Hematopoietic multipotent progenitor cell treated with erythropoietin and hydrocortisone succinate and interleukin-3 and kit ligand, for 4 days (in vitro differentiated cells): ENCODE measurements at regions not wholly inside any gene's neighbourhood (a gene's known extent, or its start where the extent isn't known, plus 50 kb on each side); places are given as distances from the start of the nearest gene placed in this dataset.

ENCODE experiments used
- DNase-seq: peaks from one replicate; pipeline ENCODE4 v3.0.0-alpha.2; 2015

DNA sequence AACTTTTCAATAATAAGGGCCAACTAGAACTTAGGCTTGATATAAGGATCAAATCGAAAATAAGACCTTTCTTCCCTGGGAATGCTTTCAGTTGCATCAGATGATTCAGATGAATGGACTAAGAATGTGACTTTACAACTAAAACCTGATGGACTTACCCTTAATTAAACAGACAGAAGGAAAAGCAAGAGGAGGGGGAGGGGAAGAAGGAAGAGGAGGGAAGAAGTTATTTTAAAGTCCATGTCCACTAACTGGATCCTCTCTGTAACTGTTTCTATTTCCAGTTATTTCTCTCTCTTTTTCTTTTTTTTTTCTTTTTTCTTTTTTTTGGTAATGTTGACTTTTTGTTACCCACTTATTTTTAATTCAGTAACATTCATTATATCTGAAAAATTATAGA, 486.0 kb downstream of the MAFB start:
- DNase-seq = no peak

DNA sequence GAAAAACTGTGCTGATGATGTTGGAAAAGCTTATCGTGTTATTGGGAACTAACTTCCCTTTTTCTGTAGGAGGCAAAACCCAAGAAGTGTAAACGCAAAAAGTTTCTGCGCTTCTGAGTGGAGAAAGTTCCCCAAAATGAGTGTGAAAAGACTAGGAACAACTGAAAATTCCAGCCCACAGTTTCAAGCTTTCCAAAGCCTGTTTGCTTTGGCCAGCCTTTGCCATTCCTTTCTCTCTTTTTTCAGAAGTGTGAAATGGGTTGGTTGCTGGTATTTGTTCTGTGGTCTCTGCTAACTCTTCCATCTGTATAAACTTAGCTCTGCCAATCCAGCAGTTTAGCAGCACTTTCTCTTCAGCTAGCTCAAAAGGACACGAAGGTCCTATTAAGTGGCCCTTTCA, 491.3 kb downstream of the MAFB start:
- no peak for DNase-seq

- DNase-seq = no peak
These were observed 492.1 kb downstream of the MAFB start for GRCh38 chr20:40196846-40197436.

GRCh38 chr20:40195742-40196141, 493.3 kb downstream of the MAFB start:
- DNase-seq = no peak

DNA sequence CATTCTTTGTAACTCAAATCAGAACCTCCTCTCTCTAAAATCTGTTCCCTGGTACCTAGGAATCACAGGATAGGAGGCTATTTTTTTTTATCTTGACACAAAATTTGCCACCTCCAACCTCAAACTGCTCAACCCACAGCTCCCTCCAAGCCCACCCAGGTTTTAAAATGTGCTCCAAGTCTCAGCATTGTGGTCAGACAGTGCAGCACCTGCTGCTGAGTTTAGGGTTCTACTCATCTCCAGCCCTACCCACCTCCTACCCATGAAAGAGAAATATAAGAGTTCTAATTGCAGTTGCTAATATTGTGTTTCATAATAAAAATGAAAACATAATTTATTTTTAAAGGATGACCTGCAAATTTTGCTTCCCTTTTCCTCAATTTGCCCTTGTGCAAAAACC, 496.5 kb downstream of the MAFB start:
- DNase-seq = no peak

- DNase-seq = no peak
These were observed 497.0 kb downstream of the MAFB start for GRCh38 chr20:40192081-40192480.

- DNase-seq = no peak
These were observed 497.5 kb downstream of the MAFB start for GRCh38 chr20:40191573-40191972.

DNA sequence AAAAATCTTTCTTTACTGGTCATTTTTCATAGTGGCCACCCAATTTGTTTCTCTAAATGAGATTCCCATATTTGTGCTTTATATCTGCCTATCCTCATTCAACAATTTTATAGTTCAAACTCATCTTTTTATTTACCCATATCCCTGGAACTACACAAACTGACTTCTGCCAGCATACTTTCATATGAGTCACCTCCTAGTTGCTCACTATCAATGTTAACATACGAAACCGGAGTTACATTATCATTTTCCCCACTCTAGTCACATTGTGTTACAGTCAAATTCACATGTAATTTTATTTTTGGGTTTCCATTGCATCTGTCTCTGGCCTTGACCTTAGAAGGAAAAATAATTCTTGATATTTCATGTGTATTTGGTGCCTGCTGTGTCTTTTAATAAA, 499.4 kb downstream of the MAFB start:
- no peak for DNase-seq

DNA sequence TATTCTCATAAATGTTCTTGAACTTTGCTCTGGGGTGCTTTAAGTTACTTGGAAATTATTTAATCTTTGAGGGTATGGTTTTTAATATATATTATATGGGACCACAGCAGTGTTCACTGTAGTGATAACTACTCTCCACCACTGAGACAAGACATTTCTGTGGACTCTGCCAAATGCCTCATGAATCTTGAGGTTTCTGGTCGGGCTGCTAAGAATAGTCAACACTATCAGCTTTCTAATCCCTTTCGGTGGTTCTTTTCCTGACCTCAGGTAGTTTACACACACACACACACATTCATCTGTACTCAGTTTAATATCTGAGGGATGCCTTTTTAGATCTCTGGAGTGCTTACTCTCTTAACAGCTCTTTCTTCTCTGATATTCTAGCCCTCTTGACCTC, 500.7 kb downstream of the MAFB start:
- no peak for DNase-seq

DNA sequence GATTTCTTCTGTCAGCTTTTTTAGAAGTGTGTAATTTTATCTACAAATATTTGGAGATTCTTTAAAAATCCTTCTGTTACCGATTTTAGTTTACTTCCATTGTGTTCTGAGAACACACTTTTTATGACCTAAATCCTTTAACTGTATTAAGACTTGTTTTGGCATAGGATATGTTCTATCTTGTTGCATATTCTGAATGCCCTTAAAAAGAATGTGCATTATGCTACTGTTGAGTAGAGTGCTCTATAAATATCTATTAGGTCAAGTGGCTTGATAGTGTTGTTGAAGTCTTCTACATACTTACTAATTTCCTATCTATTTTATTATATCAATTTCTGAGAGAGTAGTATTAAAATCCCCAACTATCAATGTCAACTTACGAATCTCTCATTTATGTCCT, 502.2 kb downstream of the MAFB start:
- DNase-seq = no peak

GRCh38 chr20:40181676-40182075, 507.4 kb downstream of the MAFB start:
- DNase-seq = no peak

DNA sequence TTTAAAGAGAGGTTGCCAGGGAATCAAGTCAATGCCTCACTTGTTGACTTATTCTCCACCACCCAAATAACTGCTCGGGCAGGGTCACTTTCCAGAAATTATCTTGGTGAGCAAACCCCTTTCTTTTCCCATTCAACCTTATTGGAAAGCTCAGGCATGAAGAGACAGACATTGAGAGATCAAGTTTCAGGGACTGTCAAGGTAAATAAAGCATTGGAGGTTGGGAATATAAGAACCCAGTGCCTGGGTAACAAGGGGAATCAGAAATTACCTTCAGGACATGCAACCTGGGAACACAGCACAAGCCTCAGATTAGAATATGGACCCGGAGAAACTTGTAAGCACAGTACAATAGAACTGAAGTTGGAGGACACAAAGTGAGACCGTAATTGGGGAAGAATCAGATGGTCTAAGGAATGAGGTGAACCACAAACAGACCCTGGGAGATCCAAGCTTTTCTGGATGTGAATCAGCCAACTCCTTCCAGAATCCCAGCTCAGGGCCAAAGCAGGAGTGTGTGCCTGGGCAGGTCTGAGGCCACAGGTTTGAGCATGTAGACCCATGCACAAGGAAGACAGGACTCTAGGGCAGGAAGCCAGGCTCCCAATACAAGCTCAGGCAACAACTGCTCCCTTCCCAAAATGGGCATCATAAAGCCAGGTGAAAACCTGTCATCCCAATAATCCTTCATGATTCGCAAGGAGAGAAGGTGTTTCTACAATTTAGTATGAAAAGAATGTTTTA, 512.8 kb downstream of the MAFB start:
- DNase-seq = no peak

DNA sequence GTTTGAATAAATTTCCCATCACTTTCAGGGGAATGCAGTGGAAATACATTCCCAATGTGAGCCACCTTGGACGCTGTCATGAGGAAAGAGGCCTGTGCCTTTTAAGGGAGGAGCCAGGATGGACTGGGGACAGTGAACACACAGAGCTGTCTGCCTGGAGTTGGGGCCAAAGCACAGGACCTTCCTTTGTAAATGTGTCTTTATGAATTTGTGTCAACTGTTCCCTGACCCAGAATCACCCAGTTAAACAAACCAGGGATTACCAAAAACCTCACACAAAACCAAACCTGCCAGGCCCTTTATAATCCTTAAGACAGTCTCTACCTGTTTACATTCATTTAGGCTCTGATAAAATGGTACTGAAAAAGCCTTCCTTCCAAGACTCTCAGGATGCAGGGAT, 513.7 kb downstream of the MAFB start:
- no peak for DNase-seq

DNA sequence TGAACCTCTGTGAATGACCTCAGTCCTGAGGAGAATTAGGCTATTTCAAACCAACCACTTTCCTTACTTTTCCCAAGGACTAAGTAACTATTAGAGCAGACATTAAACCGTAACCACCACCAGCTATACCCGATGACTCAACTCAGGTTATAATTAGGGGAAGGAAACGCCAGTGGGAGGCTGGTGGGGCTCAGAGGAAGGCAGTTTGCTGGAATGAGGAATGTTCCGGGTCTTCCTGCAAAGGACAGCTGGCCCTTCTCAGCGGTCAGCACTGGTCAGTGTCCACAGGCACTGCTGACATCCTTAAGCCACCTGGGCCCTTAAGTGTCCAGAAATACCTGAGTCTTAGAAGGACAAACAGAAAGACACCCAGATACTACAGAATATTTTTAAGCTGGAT, 515.2 kb downstream of the MAFB start:
- DNase-seq = no peak

- no peak for DNase-seq
These were observed 519.9 kb downstream of the MAFB start for GRCh38 chr20:40168981-40169620.

DNA sequence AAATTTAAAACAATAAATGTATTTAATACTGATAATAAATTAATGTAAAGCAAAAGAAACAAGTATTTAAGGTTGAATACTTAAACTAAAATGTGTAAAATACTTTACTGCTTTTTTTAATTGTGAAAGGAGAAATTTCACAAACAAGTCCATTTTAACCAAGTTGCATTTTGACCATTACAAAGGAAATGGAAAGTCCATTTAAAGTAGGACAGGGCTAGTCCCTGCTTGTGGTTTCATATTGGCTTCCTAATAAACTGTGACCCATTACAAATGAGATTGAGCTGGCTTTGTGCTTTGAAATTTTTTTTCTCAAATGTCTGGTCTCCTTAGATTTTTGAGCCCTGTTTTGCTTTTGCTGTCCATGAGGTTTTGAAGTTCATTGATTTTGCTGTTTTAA, 527.6 kb downstream of the MAFB start:
- DNase-seq = no peak

- peak; percentile 79 for DNase-seq
These were observed 528.9 kb downstream of the MAFB start for GRCh38 chr20:40160097-40160550.

GRCh38 chr20:40159276-40159675, 529.8 kb downstream of the MAFB start:
- no peak for DNase-seq

GRCh38 chr20:40156600-40157317, 532.3 kb downstream of the MAFB start:
- DNase-seq = no peak

- DNase-seq = no peak
These were observed 534.5 kb downstream of the MAFB start for GRCh38 chr20:40154514-40154913.

DNA sequence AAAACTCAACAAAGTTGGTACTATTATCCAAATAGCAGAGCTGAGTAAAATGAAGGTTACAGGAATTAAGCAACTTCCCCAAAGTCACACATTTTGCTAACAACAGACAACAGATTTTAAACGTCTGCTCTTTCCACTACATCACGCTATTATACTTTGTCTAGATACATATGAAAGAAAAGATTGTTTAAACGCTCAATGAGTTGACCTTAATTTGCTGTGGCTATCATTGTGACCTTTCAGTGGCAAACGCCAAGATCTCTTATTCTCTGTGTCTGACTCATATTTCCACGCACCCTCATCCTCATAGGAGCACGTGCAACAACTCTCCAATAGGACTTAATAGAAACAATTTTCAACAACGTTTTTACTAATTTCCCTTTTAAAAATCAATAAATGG, 540.1 kb downstream of the MAFB start:
- no peak for DNase-seq

- no peak for DNase-seq
These were observed 543.0 kb downstream of the MAFB start for GRCh38 chr20:40146071-40146470.

DNA sequence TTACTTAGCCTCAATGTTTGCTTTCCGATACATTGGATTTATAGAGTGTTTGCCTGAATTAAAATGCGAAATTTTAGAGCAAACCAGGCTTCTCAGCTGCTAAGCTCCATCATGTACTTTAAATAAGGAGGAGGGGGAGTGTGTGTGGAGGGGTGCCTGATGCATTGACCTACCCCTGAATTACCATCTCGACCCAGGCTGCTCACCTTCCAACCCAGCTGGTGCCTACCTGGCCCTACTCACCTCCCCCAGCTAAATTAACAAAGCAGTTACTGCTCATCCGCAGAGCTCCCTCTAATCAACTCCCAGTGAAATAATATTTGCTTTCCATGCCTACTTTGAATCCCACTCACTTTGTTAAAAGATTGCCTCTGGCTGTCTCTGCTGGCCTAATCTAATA, 544.5 kb downstream of the MAFB start:
- no peak for DNase-seq

- DNase-seq = no peak
These were observed 554.9 kb downstream of the MAFB start for GRCh38 chr20:40134176-40134575.
